H1 (cell line): ENCODE measurements at regions not wholly inside any gene's neighbourhood (a gene's known extent, or its start where the extent isn't known, plus 50 kb on each side); places are given as distances from the start of the nearest gene placed in this dataset.

Experiments used
- CTCF ChIA-PET: fragments of 300-600 bp; sonication (Branson Sonifier 250); formaldehyde crosslinking; loops from one replicate; lab custom pipeline; 2021; ENCODE audit not compliant: partially characterized antibody; lab: Charles Lee
- POLR2A ChIA-PET: fragments of 300-600 bp; sonication (Branson Sonifier 250); formaldehyde crosslinking; loops from one replicate; lab custom pipeline; 2021; ENCODE audit warnings: inconsistent platforms; ENCODE audit not compliant: partially characterized antibody; lab: Charles Lee
- DNase-seq, 2 experiments: peaks; one replicate each; pipeline versions ENCODE4 v3.0.0 to v3.0.0-alpha.2; 2010 to 2022; ENCODE audit warnings: low spot score in 2 of 2, low read depth in 1 of 2, mixed read lengths in 1 of 2
- FAIRE-seq: peaks from 2 replicates; lab custom pipeline; 2011; peaks lifted over from hg19 to GRCh38; lab: Jason Lieb, UNC
- H2AFZ ChIP-seq: 2 replicates; pipeline ENCODE4 v1.8.1; 2012; ENCODE audit warnings: low read length, inconsistent platforms
- H2AK5ac ChIP-seq: 2 replicates; pipeline ENCODE4 v1.6.1; 2013; ENCODE audit warnings: low read depth, low read length
- H2BK120ac ChIP-seq: replicated peaks from 2 replicates; pipeline ENCODE3; 2013; ENCODE audit warnings: low read depth, low read length, inconsistent platforms
- H2BK12ac ChIP-seq: 2 replicates; pipeline ENCODE4 v1.6.1; 2013; ENCODE audit warnings: low read depth, low read length
- H2BK15ac ChIP-seq: 2 replicates; pipeline ENCODE4 v1.6.1; 2013; ENCODE audit warnings: low read length
- H2BK20ac ChIP-seq: 2 replicates; pipeline ENCODE4 v1.6.1; 2013; ENCODE audit warnings: low read length
- H2BK5ac ChIP-seq: 2 replicates; pipeline ENCODE4 v1.6.1; 2013; ENCODE audit warnings: low read depth, low read length
- H3K14ac ChIP-seq: 2 replicates; pipeline ENCODE4 v1.6.1; 2013; ENCODE audit warnings: inconsistent platforms; ENCODE audit not compliant: insufficient read length
- H3K18ac ChIP-seq: 2 replicates; pipeline ENCODE4 v1.6.1; 2013; ENCODE audit warnings: low read length; ENCODE audit errors: extremely low read depth
- H3K23ac ChIP-seq: 2 replicates; pipeline ENCODE4 v1.6.1; 2013; ENCODE audit warnings: inconsistent platforms; ENCODE audit not compliant: insufficient read length
- H3K23me2 ChIP-seq: 2 replicates; pipeline ENCODE4 v1.6.1; 2013; ENCODE audit warnings: low read depth, low read length
- H3K27ac ChIP-seq: 2 replicates; pipeline ENCODE4 v1.6.1; 2011; ENCODE audit warnings: low read depth, low read length, inconsistent platforms
- H3K27me3 ChIP-seq, 4 experiments: replicated peaks in 1 of 4; 1 replicate in 1 of 4; 2 replicates in 3 of 4; pipeline versions ENCODE4 v1.6.1 to v1.8.1; 2011 to 2013; ENCODE audit warnings: low read length in 3 of 4, mild to moderate bottlenecking in 3 of 4, inconsistent platforms in 2 of 4, mixed read lengths in 2 of 4, moderate library complexity in 1 of 4; ENCODE audit not compliant: control insufficient read depth in 3 of 4, insufficient read depth in 3 of 4; ENCODE audit errors: extremely low read depth in 1 of 4
- H3K36me3 ChIP-seq, 4 experiments: 2 replicates each; pipeline versions ENCODE4 v1.6.1 to v1.8.1; 2011 to 2013; ENCODE audit warnings: mild to moderate bottlenecking in 4 of 4, low read length in 3 of 4, moderate library complexity in 2 of 4, control low read depth in 1 of 4, inconsistent platforms in 1 of 4; ENCODE audit not compliant: insufficient read depth in 4 of 4, control insufficient read depth in 2 of 4
- H3K4ac ChIP-seq: replicated peaks from 2 replicates; pipeline ENCODE3; 2013; ENCODE audit warnings: low read length, low read depth, mixed read lengths, inconsistent platforms; ENCODE audit not compliant: insufficient read length
- H3K4me1 ChIP-seq, 4 experiments: replicated peaks in 1 of 4; 1 replicate in 1 of 4; 2 replicates in 3 of 4; pipeline versions ENCODE4 v1.6.1 to v1.8.1; 2011 to 2013; ENCODE audit warnings: low read length in 3 of 4, inconsistent platforms in 2 of 4, mixed read lengths in 1 of 4; ENCODE audit not compliant: insufficient read depth in 4 of 4, control insufficient read depth in 3 of 4
- H3K4me2 ChIP-seq, 2 experiments: 2 replicates each; pipeline versions ENCODE4 v1.6.1 to v1.8.1; 2011 to 2013; ENCODE audit warnings: low read depth in 2 of 2, low read length in 2 of 2, control low read depth in 1 of 2, inconsistent platforms in 1 of 2, mild to moderate bottlenecking in 1 of 2; ENCODE audit not compliant: insufficient read depth in 1 of 2
- H3K4me3 ChIP-seq, 4 experiments: fragments of 200-600, 300-600 bp in 1 of 4; sonication (generic), shearing (Covaris generic), sonication (Bioruptor Twin) in 1 of 4; 2 replicates each; pipeline versions ENCODE4 v1.5.1 to v1.8.1; 2011 to 2016; ENCODE audit warnings: low read length in 4 of 4, low read depth in 3 of 4, control low read depth in 2 of 4, inconsistent platforms in 2 of 4, mild to moderate bottlenecking in 2 of 4, mixed read lengths in 1 of 4, moderate library complexity in 1 of 4; ENCODE audit not compliant: insufficient read depth in 2 of 4; ENCODE audit errors: extremely low read depth in 1 of 4
- H3K56ac ChIP-seq: replicated peaks from 2 replicates; pipeline ENCODE3; 2013; ENCODE audit warnings: low read depth, mild to moderate bottlenecking, mixed read lengths, low read length, inconsistent platforms; ENCODE audit not compliant: insufficient read length
- H3K79me1 ChIP-seq: 2 replicates; pipeline ENCODE4 v1.6.1; 2013; ENCODE audit warnings: low read depth, low read length, control low read depth
- H3K79me2 ChIP-seq, 2 experiments: 2 replicates each; pipeline versions ENCODE4 v1.6.1 to v1.8.1; 2012 to 2013; ENCODE audit warnings: low read length in 2 of 2, mild to moderate bottlenecking in 2 of 2, inconsistent platforms in 1 of 2; ENCODE audit not compliant: insufficient read depth in 2 of 2, control insufficient read depth in 1 of 2
- H3K9ac ChIP-seq, 4 experiments: replicated peaks in 1 of 4; 1 replicate in 1 of 4; 2 replicates in 3 of 4; pipeline versions ENCODE4 v1.6.1 to v1.8.1; 2011 to 2013; ENCODE audit warnings: low read depth in 3 of 4, low read length in 3 of 4, control low read depth in 2 of 4, mild to moderate bottlenecking in 2 of 4, moderate library complexity in 2 of 4, inconsistent platforms in 1 of 4; ENCODE audit errors: extremely low read depth in 1 of 4
- H3K9me3 ChIP-seq, 2 experiments: 2 replicates each; pipeline versions ENCODE4 v1.6.1 to v1.8.1; 2012 to 2013; ENCODE audit warnings: mild to moderate bottlenecking in 2 of 2, moderate library complexity in 2 of 2, control low read depth in 1 of 2, inconsistent platforms in 1 of 2, low read depth in 1 of 2, low read length in 1 of 2, mixed read lengths in 1 of 2; ENCODE audit not compliant: insufficient read depth in 2 of 2
- H4K20me1 ChIP-seq, 2 experiments: replicated peaks in 1 of 2; 2 replicates each; pipeline versions ENCODE3 to v1.8.1; 2011 to 2013; ENCODE audit warnings: inconsistent platforms in 2 of 2, low read length in 2 of 2, mild to moderate bottlenecking in 1 of 2; ENCODE audit not compliant: insufficient read depth in 2 of 2, control insufficient read depth in 1 of 2
- H4K5ac ChIP-seq: 2 replicates; pipeline ENCODE4 v1.6.1; 2013; ENCODE audit warnings: low read length, low read depth, mixed read lengths, inconsistent platforms; ENCODE audit not compliant: insufficient read length
- H4K8ac ChIP-seq: 2 replicates; pipeline ENCODE4 v1.8.0; 2013; ENCODE audit warnings: mild to moderate bottlenecking, moderate library complexity, low read length, inconsistent platforms; ENCODE audit not compliant: insufficient read depth; ENCODE audit errors: extremely low read depth
- H4K91ac ChIP-seq: replicated peaks from 2 replicates; pipeline ENCODE3; 2013; ENCODE audit warnings: low read length, mixed read lengths, inconsistent platforms; ENCODE audit not compliant: insufficient read length
- CEBPB ChIP-seq: IDR thresholded peaks from 2 replicates; pipeline ENCODE4 v1.6.1; 2012; ENCODE audit warnings: low read depth, low read length
- CREB1 ChIP-seq: IDR thresholded peaks from 2 replicates; pipeline ENCODE4 v1.6.1; 2012; ENCODE audit warnings: inconsistent platforms
- EGR1 ChIP-seq: IDR thresholded peaks from 2 replicates; pipeline ENCODE4 v1.6.1; 2011; ENCODE audit warnings: low read depth, low read length, borderline replicate concordance
- HDAC2 ChIP-seq, 2 experiments: fragments of 300-600 bp in 1 of 2; sonication (generic) in 1 of 2; IDR thresholded peaks; 2 replicates each; pipeline ENCODE4 v1.6.1; 2011 to 2012; ENCODE audit warnings: low read depth in 2 of 2, low read length in 2 of 2, mild to moderate bottlenecking in 2 of 2, moderate library complexity in 2 of 2, borderline replicate concordance in 1 of 2, inconsistent platforms in 1 of 2
- MAFK ChIP-seq: IDR thresholded peaks from 2 replicates; pipeline ENCODE4 v1.6.1; 2012; ENCODE audit warnings: low read depth, mild to moderate bottlenecking, improper control_type of control experiment, low read length
- NRF1 ChIP-seq: IDR thresholded peaks from 2 replicates; pipeline ENCODE4 v1.6.1; 2011; ENCODE audit warnings: mild to moderate bottlenecking, low read depth, low read length, improper control_type of control experiment
- RFX5 ChIP-seq: IDR thresholded peaks from 2 replicates; pipeline ENCODE4 v1.6.1; 2011; ENCODE audit warnings: low read depth, low read length, improper control_type of control experiment, borderline replicate concordance
- RXRA ChIP-seq: IDR thresholded peaks from 2 replicates; pipeline ENCODE4 v1.6.1; 2011; ENCODE audit warnings: low read depth, mild to moderate bottlenecking, low read length, moderate library complexity; ENCODE audit not compliant: insufficient read depth
- SIX5 ChIP-seq: IDR thresholded peaks from 2 replicates; pipeline ENCODE4 v1.6.1; 2011; ENCODE audit warnings: mild to moderate bottlenecking, low read depth, low read length
- SP1 ChIP-seq: IDR thresholded peaks from 2 replicates; pipeline ENCODE4 v1.6.1; 2011; ENCODE audit warnings: low read depth, low read length
- WGBS, 2 experiments: shearing (Covaris generic) in 1 of 2; methylation state at CpG; one replicate each; pipeline versions ENCODE4 v1.1.6 to v1.1.7; 2013 to 2015; ENCODE audit warnings: low lambda C conversion rate in 2 of 2, mixed read lengths in 2 of 2, inconsistent platforms in 1 of 2, low coverage in 1 of 2, missing lambda C conversion rate in 1 of 2; ENCODE audit not compliant: insufficient replicate concordance in 2 of 2, insufficient coverage in 1 of 2, insufficient read length in 1 of 2; ENCODE audit errors: extremely low coverage in 1 of 2, missing lambda C conversion rate in 1 of 2; 5-methylcytosine and 5-hydroxymethylcytosine counted together
- TF ChIP-seq, protein P1 (sequence below): IDR thresholded peaks from 2 replicates; pipeline ENCODE4 v1.6.1; 2012; ENCODE audit warnings: inconsistent platforms
- TF ChIP-seq, protein P2 (sequence below): IDR thresholded peaks from 2 replicates; pipeline ENCODE4 v1.6.1; 2012; ENCODE audit warnings: low read length, inconsistent platforms

DNA sequence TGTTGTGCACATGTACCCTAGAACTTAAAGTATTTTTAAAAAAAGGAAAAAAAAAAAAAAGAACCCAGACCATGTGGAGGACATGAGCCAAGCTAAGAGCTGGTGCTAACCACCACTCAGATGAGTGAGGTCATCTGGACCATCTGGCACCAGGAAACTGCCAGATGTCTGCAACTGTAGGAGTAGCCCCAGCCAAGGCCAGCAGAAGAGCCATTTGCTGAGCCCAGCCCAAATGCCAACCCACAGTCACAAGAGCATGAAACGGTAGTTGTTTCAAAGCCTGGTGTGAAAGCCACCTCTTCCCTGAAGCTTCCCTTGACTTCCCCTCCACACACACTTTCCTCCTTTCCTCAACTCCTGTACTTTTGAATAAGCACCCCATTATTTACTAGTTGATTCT is 69.2 kb upstream of the FCN1 start:
- Histone ChIP-seq H3K18ac (no peak overlapping the region), H3K23me2 (no peaks in the 10 kb centered on the region), H3K23ac (no peak overlapping the region), H3K27ac (no peak overlapping the region), H2BK120ac (no peak overlapping the region), H3K4ac (no peak overlapping the region), H2BK12ac (no peak overlapping the region), H3K79me2 (no peaks in the 10 kb centered on the region), H2AFZ (no peak overlapping the region), H3K56ac (no peak overlapping the region), H4K91ac (no peak overlapping the region), H3K14ac (no peak overlapping the region), H2BK5ac (no peak overlapping the region), H2AK5ac (no peak overlapping the region), H3K79me1 (no peaks in the 10 kb centered on the region), H3K4me1 (peaks cover 0 to 8% (median 6%) of the 10 kb centered on the region in 4 experiments; a peak in 6 of 7 replicates), H3K4me3 (no peak overlapping the region), H3K27me3 (no peaks in the 10 kb centered on the region), H2BK20ac (no peak overlapping the region), H2BK15ac (no peak overlapping the region), H4K5ac (no peak overlapping the region), H3K9ac (no peak overlapping the region), H3K4me2 (no peak overlapping the region), H4K20me1 (no peaks in the 10 kb centered on the region), H4K8ac (no peak overlapping the region), H3K9me3 (peaks cover 3 to 4% of the 10 kb centered on the region in 2 experiments; a peak in 3 of 4 replicates), H3K36me3 (no peaks in the 10 kb centered on the region)
- DNase-seq (no peak), FAIRE-seq (no peak)
- CTCF ChIA-PET, result interaction anchor here (1.1 to 5.4 kb wide), 3 partner anchors 26 to 206 kb away, joined by 3 to 79 read pairs (median 3); no protein-coding TSS in a partner anchor
- POLR2A ChIA-PET, result interaction anchor here (0.6 kb wide), 1 partner anchor 252 kb away, joined by 3 read pairs; no protein-coding TSS in a partner anchor
- TF ChIP-seq MAFK (no peak), NRF1 (no peak), CREB1 (no peak), SP1 (no peak), CEBPB (no peak), HDAC2 (IDR thresholded peaks at IDR 0.05; ENCODE audit: borderline replicate concordance in 1 of 2, low read depth in 2 of 2, low read length in 2 of 2) (no peak), SIX5 (no peak), EGR1 (no peak), RXRA (no peak), RFX5 (no peak)
- TF ChIP-seq, protein P1, sequence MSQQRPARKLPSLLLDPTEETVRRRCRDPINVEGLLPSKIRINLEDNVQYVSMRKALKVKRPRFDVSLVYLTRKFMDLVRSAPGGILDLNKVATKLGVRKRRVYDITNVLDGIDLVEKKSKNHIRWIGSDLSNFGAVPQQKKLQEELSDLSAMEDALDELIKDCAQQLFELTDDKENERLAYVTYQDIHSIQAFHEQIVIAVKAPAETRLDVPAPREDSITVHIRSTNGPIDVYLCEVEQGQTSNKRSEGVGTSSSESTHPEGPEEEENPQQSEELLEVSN, result no peak
- TF ChIP-seq, protein P2, sequence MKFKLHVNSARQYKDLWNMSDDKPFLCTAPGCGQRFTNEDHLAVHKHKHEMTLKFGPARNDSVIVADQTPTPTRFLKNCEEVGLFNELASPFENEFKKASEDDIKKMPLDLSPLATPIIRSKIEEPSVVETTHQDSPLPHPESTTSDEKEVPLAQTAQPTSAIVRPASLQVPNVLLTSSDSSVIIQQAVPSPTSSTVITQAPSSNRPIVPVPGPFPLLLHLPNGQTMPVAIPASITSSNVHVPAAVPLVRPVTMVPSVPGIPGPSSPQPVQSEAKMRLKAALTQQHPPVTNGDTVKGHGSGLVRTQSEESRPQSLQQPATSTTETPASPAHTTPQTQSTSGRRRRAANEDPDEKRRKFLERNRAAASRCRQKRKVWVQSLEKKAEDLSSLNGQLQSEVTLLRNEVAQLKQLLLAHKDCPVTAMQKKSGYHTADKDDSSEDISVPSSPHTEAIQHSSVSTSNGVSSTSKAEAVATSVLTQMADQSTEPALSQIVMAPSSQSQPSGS, result no peak
- WGBS, 2 experiments, result 100% methylated on average over 1 of the region's 1 CpG; no CpG with 5 or more reads in 1 of the 2 experiments
